SK-N-SH treated with all-trans-retinoic acid at 6 μM for 48 hours (cell line): ENCODE measurements at regions not wholly inside any gene's neighbourhood (a gene's known extent, or its start where the extent isn't known, plus 50 kb on each side); places are given as distances from the start of the nearest gene placed in this dataset.

ENCODE experiments used
- BACH2 ChIP-seq: fragments of 250-450 bp; sonication (Bioruptor Pico); IDR thresholded peaks from 2 replicates; pipeline ENCODE4 v1.9.0; 2021; ENCODE audit warnings: mild to moderate bottlenecking, borderline replicate concordance
- ISL1 ChIP-seq: fragments of 250-450 bp; sonication (Bioruptor Pico); IDR thresholded peaks from 2 replicates; pipeline ENCODE4 v2.1.2; 2022; ENCODE audit warnings: mild to moderate bottlenecking, moderate library complexity
- RARB ChIP-seq: fragments of 250-450 bp; sonication (Bioruptor Pico); IDR thresholded peaks from 2 replicates; pipeline ENCODE4 v1.8.0; 2021; ENCODE audit warnings: mild to moderate bottlenecking, moderate library complexity
- ZFP3 ChIP-seq: fragments of 250-450 bp; sonication (Bioruptor Pico); IDR thresholded peaks from 2 replicates; pipeline ENCODE4 v1.5.0; 2020; ENCODE audit warnings: mild to moderate bottlenecking, moderate library complexity
- ZFP30 ChIP-seq: fragments of 450-650 bp; formaldehyde crosslinking; IDR thresholded peaks from 2 replicates; pipeline ENCODE4 v1.5.0; 2022; ENCODE audit warnings: mild to moderate bottlenecking, moderate library complexity
- ZNF8 ChIP-seq: fragments of 450-650 bp; formaldehyde crosslinking; IDR thresholded peaks from 2 replicates; pipeline ENCODE4 v1.5.0; 2020; ENCODE audit warnings: mild to moderate bottlenecking, moderate library complexity

DNA sequence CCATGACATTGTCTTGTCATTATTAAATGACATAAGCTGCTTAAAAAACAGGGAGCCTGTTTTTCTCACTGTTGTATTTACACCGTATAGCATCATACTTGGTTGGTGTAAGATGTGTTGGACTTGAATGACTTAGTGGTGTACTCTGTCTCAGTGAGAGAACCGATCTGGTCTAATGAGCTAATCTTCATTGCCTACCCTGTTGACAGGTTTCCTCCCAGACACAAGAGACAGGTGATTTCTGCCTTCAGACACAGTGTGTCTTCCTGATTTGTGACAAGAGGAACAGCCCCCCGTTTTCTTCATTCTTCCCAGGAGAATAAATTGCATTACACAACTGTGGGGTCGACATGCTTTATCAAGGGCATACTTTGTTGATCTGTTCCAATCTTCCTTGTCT lies 137.2 kb upstream of the ID4 start:
- TF ChIP-seq RARB (CRISPR knock-in tag) (no peak), ZFP30 (CRISPR knock-in tag) (no peak), ZNF8 (no peak), ZFP3 (CRISPR knock-in tag) (no peak), BACH2 (CRISPR knock-in tag) (no peak), ISL1 (no peak)
